ENCODE measurements at regions not wholly inside any gene's neighbourhood (a gene's known extent, or its start where the extent isn't known, plus 50 kb on each side); places are given as distances from the start of the nearest gene placed in this dataset.
"Not testable (repeated sequence)": the region's sequence is repeated elsewhere in the genome, so short reads cannot be mapped to it uniquely, and the experiment has no call there.

- DNase-seq: no peak
Measured at GRCh38 chr7:65251851-65252620, 121.6 kb upstream of the ZNF92 start.

- no peak for DNase-seq
Measured at GRCh38 chr7:65250697-65251395, 122.8 kb upstream of the ZNF92 start.

- no peak for DNase-seq
Measured at GRCh38 chr7:65250216-65250615, 123.4 kb upstream of the ZNF92 start.

GRCh38 chr7:65247491-65247890 is 126.2 kb upstream of the ZNF92 start:
- DNase-seq: no peak

GRCh38 chr7:65239707-65240352 is 133.8 kb upstream of the ZNF92 start:
- no peak for DNase-seq

GRCh38 chr7:65239324-65239706 is 134.3 kb upstream of the ZNF92 start:
- DNase-seq: no peak

- DNase-seq: no peak
Measured at GRCh38 chr7:65238785-65239184, 134.9 kb upstream of the ZNF92 start.

GRCh38 chr7:65235586-65235985 is 138.1 kb upstream of the ZNF92 start:
- no peak for DNase-seq

GRCh38 chr7:65233409-65234034 is 140.1 kb upstream of the ZNF92 start:
- DNase-seq: no peak

GRCh38 chr7:65230231-65230630 is 143.4 kb upstream of the ZNF92 start:
- DNase-seq: no peak

GRCh38 chr7:65225422-65226006 is 148.1 kb upstream of the ZNF92 start:
- no peak for DNase-seq

GRCh38 chr7:65222655-65223054 is 151.0 kb upstream of the ZNF92 start:
- no peak for DNase-seq

GRCh38 chr7:65221683-65222082 is 152.0 kb upstream of the ZNF92 start:
- DNase-seq: no peak

- no peak for DNase-seq
Measured at GRCh38 chr7:65219623-65220022, 154.0 kb upstream of the ZNF92 start.

- peak; percentile 18 for DNase-seq
Measured at GRCh38 chr7:65216469-65216868, 157.2 kb upstream of the ZNF92 start.

GRCh38 chr7:65213260-65213659 is 160.4 kb upstream of the ZNF92 start:
- not testable (repeated sequence) for DNase-seq

- not testable (repeated sequence) for DNase-seq
Measured at GRCh38 chr7:65199221-65199620, 174.4 kb upstream of the ZNF92 start.

GRCh38 chr7:65193334-65194058 is 180.2 kb upstream of the ZNF92 start:
- not testable (repeated sequence) for DNase-seq

- not testable (repeated sequence) for DNase-seq
Measured at GRCh38 chr7:65177041-65177440, 170.6 kb upstream of the ERV3-1 start.

- DNase-seq: not testable (repeated sequence)
Measured at GRCh38 chr7:65150105-65150504, 143.6 kb upstream of the ERV3-1 start.

GRCh38 chr7:65146118-65146914 is 139.8 kb upstream of the ERV3-1 start:
- not testable (repeated sequence) for DNase-seq
